WTC11 (cell line): ENCODE measurements at regions not wholly inside any gene's neighbourhood (a gene's known extent, or its start where the extent isn't known, plus 50 kb on each side); places are given as distances from the start of the nearest gene placed in this dataset.

ENCODE experiments used
- ATAC-seq: fragments of 200-7000 bp; cut with Tn5 transposase; 2 replicates; pipeline ENCODE4 v1.10.0; 2021; ENCODE audit warnings: mild to moderate bottlenecking, moderate library complexity
- CTCF ChIA-PET: fragments of 300-600 bp; sonication (Branson Sonifier 250); formaldehyde crosslinking; loops from one replicate; lab custom pipeline; 2021; ENCODE audit warnings: antibody characterized with exemption; lab: Charles Lee
- POLR2A ChIA-PET: fragments of 350-600 bp; sonication (Branson Sonifier 250); formaldehyde crosslinking; loops from one replicate; lab custom pipeline; 2021; ENCODE audit warnings: antibody characterized with exemption; lab: Charles Lee
- DNase-seq: peaks from one replicate; pipeline ENCODE4 v3.0.0; 2021; ENCODE audit warnings: low spot score
- H3K27ac Mint-ChIP-seq: 2 replicates; pipeline ENCODE4 v1.8.0; 2021; ENCODE audit warnings: mixed read lengths
- H3K27me3 Mint-ChIP-seq: 2 replicates; pipeline ENCODE4 v1.8.0; 2021; ENCODE audit warnings: low read depth, mild to moderate bottlenecking, moderate library complexity, mixed read lengths
- H3K36me3 Mint-ChIP-seq: 2 replicates; pipeline ENCODE4 v1.8.0; 2021; ENCODE audit warnings: mixed read lengths
- H3K4me1 Mint-ChIP-seq: 2 replicates; pipeline ENCODE4 v1.8.0; 2022; ENCODE audit warnings: mixed read lengths
- H3K4me3 Mint-ChIP-seq: 2 replicates; pipeline ENCODE4 v1.8.0; 2021; ENCODE audit warnings: mild to moderate bottlenecking, moderate library complexity, mixed read lengths
- H3K9me3 Mint-ChIP-seq: 2 replicates; pipeline ENCODE4 v1.8.0; 2021; ENCODE audit warnings: mixed read lengths
- ATF1 ChIP-seq: sonication (generic); formaldehyde crosslinking; IDR thresholded peaks from 2 replicates; pipeline ENCODE4 v1.8.1; 2023; ENCODE audit warnings: mild to moderate bottlenecking, moderate library complexity, missing genetic modification reagents
- ATF2 ChIP-seq: sonication (generic); formaldehyde crosslinking; IDR thresholded peaks from 2 replicates; pipeline ENCODE4 v1.8.1; 2022; ENCODE audit warnings: low read depth, missing genetic modification reagents, borderline replicate concordance
- CREB1 ChIP-seq: sonication (generic); formaldehyde crosslinking; IDR thresholded peaks from 2 replicates; pipeline ENCODE4 v1.8.0; 2023; ENCODE audit warnings: mild to moderate bottlenecking, missing genetic modification reagents
- CREM ChIP-seq: sonication (generic); formaldehyde crosslinking; IDR thresholded peaks from 2 replicates; pipeline ENCODE4 v1.8.1; 2022; ENCODE audit warnings: mild to moderate bottlenecking, missing genetic modification reagents, moderate library complexity
- ELF4 ChIP-seq: sonication (generic); formaldehyde crosslinking; IDR thresholded peaks from 2 replicates; pipeline ENCODE4 v1.8.1; 2022; ENCODE audit warnings: low read depth, mild to moderate bottlenecking, moderate library complexity, missing genetic modification reagents
- EMX1 ChIP-seq: fragments of 250-450 bp; sonication (Bioruptor Pico); IDR thresholded peaks from 2 replicates; pipeline ENCODE4 v1.8.0; 2021; ENCODE audit warnings: mild to moderate bottlenecking
- ESRRA ChIP-seq: sonication (generic); formaldehyde crosslinking; IDR thresholded peaks from 2 replicates; pipeline ENCODE4 v1.8.1; 2022; ENCODE audit warnings: mild to moderate bottlenecking, missing genetic modification reagents, borderline replicate concordance
- FOXP1 ChIP-seq: sonication (generic); formaldehyde crosslinking; IDR thresholded peaks from 2 replicates; pipeline ENCODE4 v1.8.0; 2022; ENCODE audit warnings: missing genetic modification reagents, mild to moderate bottlenecking, moderate library complexity, borderline replicate concordance
- GTF2I ChIP-seq: fragments of 250-450 bp; sonication (Bioruptor Pico); conservative IDR thresholded peaks from 2 replicates; pipeline ENCODE4 v1.4.0; 2021; ENCODE audit warnings: mild to moderate bottlenecking
- HMGA2 ChIP-seq: fragments of 250-450 bp; sonication (Bioruptor Pico); IDR thresholded peaks from 2 replicates; pipeline ENCODE4 v1.4.0; 2021; ENCODE audit warnings: mild to moderate bottlenecking, moderate library complexity
- MYBL2 ChIP-seq: sonication (generic); formaldehyde crosslinking; IDR thresholded peaks from 2 replicates; pipeline ENCODE4 v1.8.1; 2023; ENCODE audit warnings: mild to moderate bottlenecking, moderate library complexity, missing genetic modification reagents
- OVOL2 ChIP-seq: fragments of 250-450 bp; sonication (Bioruptor Pico); IDR thresholded peaks from 2 replicates; pipeline ENCODE4 v1.9.0; 2021; ENCODE audit warnings: mild to moderate bottlenecking, borderline replicate concordance
- PRRX2 ChIP-seq: fragments of 250-450 bp; sonication (Bioruptor Pico); IDR thresholded peaks from 2 replicates; pipeline ENCODE4 v1.8.0; 2021; ENCODE audit warnings: mild to moderate bottlenecking
- RELA ChIP-seq: sonication (generic); formaldehyde crosslinking; IDR thresholded peaks from 2 replicates; pipeline ENCODE4 v1.8.1; 2022; ENCODE audit warnings: missing genetic modification reagents, mild to moderate bottlenecking, borderline replicate concordance
- RORB ChIP-seq: fragments of 250-450 bp; sonication (Bioruptor Pico); IDR thresholded peaks from 2 replicates; pipeline ENCODE4 v1.9.0; 2021; ENCODE audit warnings: mild to moderate bottlenecking
- TP53 ChIP-seq: sonication (generic); formaldehyde crosslinking; IDR thresholded peaks from 2 replicates; pipeline ENCODE4 v1.8.1; 2023; ENCODE audit warnings: mild to moderate bottlenecking, missing genetic modification reagents
- ZNF281 ChIP-seq: sonication (generic); formaldehyde crosslinking; IDR thresholded peaks from 2 replicates; pipeline ENCODE4 v1.8.0; 2023; ENCODE audit warnings: mild to moderate bottlenecking, missing genetic modification reagents
- ZNF396 ChIP-seq: fragments of 250-450 bp; sonication (Bioruptor Pico); IDR thresholded peaks from 2 replicates; pipeline ENCODE4 v1.8.0; 2021; ENCODE audit warnings: mild to moderate bottlenecking, moderate library complexity, borderline replicate concordance
- TF ChIP-seq, protein P1 (sequence below): fragments of 250-450 bp; sonication (Bioruptor Pico); IDR thresholded peaks from 2 replicates; pipeline ENCODE4 v1.9.0; 2021; ENCODE audit warnings: mild to moderate bottlenecking
- TF ChIP-seq, protein P2 (sequence below): sonication (generic); formaldehyde crosslinking; IDR thresholded peaks from 2 replicates; pipeline ENCODE4 v1.8.1; 2022; ENCODE audit warnings: missing genetic modification reagents, borderline replicate concordance

GRCh38 chr4:177512646-177513045, 70.4 kb upstream of the AGA start (continued):
- TF ChIP-seq, protein P1, sequence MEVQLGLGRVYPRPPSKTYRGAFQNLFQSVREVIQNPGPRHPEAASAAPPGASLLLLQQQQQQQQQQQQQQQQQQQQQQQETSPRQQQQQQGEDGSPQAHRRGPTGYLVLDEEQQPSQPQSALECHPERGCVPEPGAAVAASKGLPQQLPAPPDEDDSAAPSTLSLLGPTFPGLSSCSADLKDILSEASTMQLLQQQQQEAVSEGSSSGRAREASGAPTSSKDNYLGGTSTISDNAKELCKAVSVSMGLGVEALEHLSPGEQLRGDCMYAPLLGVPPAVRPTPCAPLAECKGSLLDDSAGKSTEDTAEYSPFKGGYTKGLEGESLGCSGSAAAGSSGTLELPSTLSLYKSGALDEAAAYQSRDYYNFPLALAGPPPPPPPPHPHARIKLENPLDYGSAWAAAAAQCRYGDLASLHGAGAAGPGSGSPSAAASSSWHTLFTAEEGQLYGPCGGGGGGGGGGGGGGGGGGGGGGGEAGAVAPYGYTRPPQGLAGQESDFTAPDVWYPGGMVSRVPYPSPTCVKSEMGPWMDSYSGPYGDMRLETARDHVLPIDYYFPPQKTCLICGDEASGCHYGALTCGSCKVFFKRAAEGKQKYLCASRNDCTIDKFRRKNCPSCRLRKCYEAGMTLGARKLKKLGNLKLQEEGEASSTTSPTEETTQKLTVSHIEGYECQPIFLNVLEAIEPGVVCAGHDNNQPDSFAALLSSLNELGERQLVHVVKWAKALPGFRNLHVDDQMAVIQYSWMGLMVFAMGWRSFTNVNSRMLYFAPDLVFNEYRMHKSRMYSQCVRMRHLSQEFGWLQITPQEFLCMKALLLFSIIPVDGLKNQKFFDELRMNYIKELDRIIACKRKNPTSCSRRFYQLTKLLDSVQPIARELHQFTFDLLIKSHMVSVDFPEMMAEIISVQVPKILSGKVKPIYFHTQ (CRISPR knock-in tag), result no peak
- TF ChIP-seq MYBL2 (no peak), ELF4 (CRISPR knock-in tag) (no peak), EMX1 (no peak), OVOL2 (no peak), PRRX2 (CRISPR knock-in tag) (no peak), GTF2I (CRISPR knock-in tag) (no peak)
- TF ChIP-seq, all 79 proteins: peak for 0

- CTCF ChIA-PET, result no interaction called here
- no peak overlapping the region for H3K27ac Mint-ChIP-seq
- ATAC-seq (no peak), DNase-seq (no peak)
- no peak overlapping the region for H3K4me3 Mint-ChIP-seq
- H3K4me1 Mint-ChIP-seq, result no peaks in the 10 kb centered on the region
- POLR2A ChIA-PET, result no interaction called here
- peaks cover 13% of the 10 kb centered on the region for H3K36me3 Mint-ChIP-seq
- H3K27me3 Mint-ChIP-seq, result no peaks in the 10 kb centered on the region
- H3K9me3 Mint-ChIP-seq, result peaks cover 16% of the 10 kb centered on the region
- no peak for TF ChIP-seq HMGA2 (CRISPR knock-in tag)
- no peak for TF ChIP-seq RELA (CRISPR knock-in tag)
- TF ChIP-seq ZNF396 (CRISPR knock-in tag), result no peak
- TF ChIP-seq CREB1, result no peak
- TF ChIP-seq EMX1, result no peak
- TF ChIP-seq ATF2 (CRISPR knock-in tag), result no peak
- TF ChIP-seq CREM (CRISPR knock-in tag), result no peak
- no peak for TF ChIP-seq TP53 (CRISPR knock-in tag)
- no peak for TF ChIP-seq ZNF281 (CRISPR knock-in tag)
- TF ChIP-seq RORB, result no peak
- TF ChIP-seq ESRRA, result no peak
- no peak for TF ChIP-seq ATF1 (CRISPR knock-in tag)
- TF ChIP-seq FOXP1 (CRISPR knock-in tag), result no peak
- no peak for TF ChIP-seq ELF4 (CRISPR knock-in tag)
- TF ChIP-seq, protein P2, sequence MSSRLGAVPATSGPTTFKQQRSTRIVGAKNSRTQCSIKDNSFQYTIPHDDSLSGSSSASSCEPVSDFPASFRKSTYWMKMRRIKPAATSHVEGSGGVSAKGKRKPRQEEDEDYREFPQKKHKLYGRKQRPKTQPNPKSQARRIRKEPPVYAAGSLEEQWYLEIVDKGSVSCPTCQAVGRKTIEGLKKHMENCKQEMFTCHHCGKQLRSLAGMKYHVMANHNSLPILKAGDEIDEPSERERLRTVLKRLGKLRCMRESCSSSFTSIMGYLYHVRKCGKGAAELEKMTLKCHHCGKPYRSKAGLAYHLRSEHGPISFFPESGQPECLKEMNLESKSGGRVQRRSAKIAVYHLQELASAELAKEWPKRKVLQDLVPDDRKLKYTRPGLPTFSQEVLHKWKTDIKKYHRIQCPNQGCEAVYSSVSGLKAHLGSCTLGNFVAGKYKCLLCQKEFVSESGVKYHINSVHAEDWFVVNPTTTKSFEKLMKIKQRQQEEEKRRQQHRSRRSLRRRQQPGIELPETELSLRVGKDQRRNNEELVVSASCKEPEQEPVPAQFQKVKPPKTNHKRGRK, result no peak
These were observed 75.6 kb upstream of the AGA start for GRCh38 chr4:177517862-177518261.
